GM21576 (cell line): ENCODE measurements at regions not wholly inside any gene's neighbourhood (a gene's known extent, or its start where the extent isn't known, plus 50 kb on each side); places are given as distances from the start of the nearest gene placed in this dataset.

Source experiments
- ATAC-seq: cut with Tn5 transposase; IDR thresholded peaks from one replicate; pipeline ENCODE4 v1.9.1; 2021; ENCODE audit warnings: mild to moderate bottlenecking, moderate library complexity; ENCODE audit not compliant: unreplicated experiment

- no peak for ATAC-seq
Observed at GRCh38 chr19:29421196-29421545, 104.6 kb upstream of the VSTM2B start.

GRCh38 chr19:29422047-29422446 lies 103.7 kb upstream of the VSTM2B start:
- ATAC-seq: no peak

GRCh38 chr19:29422486-29423085 lies 103.2 kb upstream of the VSTM2B start:
- ATAC-seq: no peak

- no peak for ATAC-seq
Observed at GRCh38 chr19:29428071-29428470, 97.7 kb upstream of the VSTM2B start.

GRCh38 chr19:29429021-29429420 lies 96.8 kb upstream of the VSTM2B start:
- ATAC-seq: no peak

GRCh38 chr19:29429581-29429980 lies 96.2 kb upstream of the VSTM2B start:
- no peak for ATAC-seq

- no peak for ATAC-seq
Observed at GRCh38 chr19:29431332-29431731, 94.5 kb upstream of the VSTM2B start.

GRCh38 chr19:29432677-29433076 lies 93.1 kb upstream of the VSTM2B start:
- no peak for ATAC-seq

GRCh38 chr19:29436591-29437103 lies 89.1 kb upstream of the VSTM2B start:
- ATAC-seq: no peak

GRCh38 chr19:29439021-29439420 lies 86.8 kb upstream of the VSTM2B start:
- no peak for ATAC-seq

- no peak for ATAC-seq
Observed at GRCh38 chr19:29439688-29440550, 85.9 kb upstream of the VSTM2B start.

GRCh38 chr19:29442094-29442493 lies 83.7 kb upstream of the VSTM2B start:
- ATAC-seq: no peak

- ATAC-seq: no peak
Observed at GRCh38 chr19:29442910-29443309, 82.9 kb upstream of the VSTM2B start.

GRCh38 chr19:29445246-29445645 lies 80.5 kb upstream of the VSTM2B start:
- ATAC-seq: no peak

- ATAC-seq: no peak
Observed at GRCh38 chr19:29446361-29446760, 79.4 kb upstream of the VSTM2B start.

GRCh38 chr19:29448046-29448445 lies 77.7 kb upstream of the VSTM2B start:
- ATAC-seq: no peak

- ATAC-seq: no peak
Observed at GRCh38 chr19:29449371-29449770, 76.4 kb upstream of the VSTM2B start.

GRCh38 chr19:29450306-29450705 lies 75.5 kb upstream of the VSTM2B start:
- ATAC-seq: no peak

GRCh38 chr19:29450812-29451211 lies 75.0 kb upstream of the VSTM2B start:
- no peak for ATAC-seq

GRCh38 chr19:29454109-29454508 lies 71.7 kb upstream of the VSTM2B start:
- no peak for ATAC-seq

- no peak for ATAC-seq
Observed at GRCh38 chr19:29457413-29457812, 68.4 kb upstream of the VSTM2B start.

- no peak for ATAC-seq
Observed at GRCh38 chr19:29467824-29468401, 57.9 kb upstream of the VSTM2B start.
